NCI-H2196 (cell line): ENCODE measurements at regions not wholly inside any gene's neighbourhood (a gene's known extent, or its start where the extent isn't known, plus 50 kb on each side); places are given as distances from the start of the nearest gene placed in this dataset.

Experiments used
- DNase-seq: peaks from one replicate; lab custom pipeline; 2025; ENCODE audit not compliant: unreplicated experiment; lab: John Stamatoyannopoulos, UW

- DNase-seq: no peak
Observed at GRCh38 chr10:10434312-10434711, 583.4 kb upstream of the CELF2 start.

DNA sequence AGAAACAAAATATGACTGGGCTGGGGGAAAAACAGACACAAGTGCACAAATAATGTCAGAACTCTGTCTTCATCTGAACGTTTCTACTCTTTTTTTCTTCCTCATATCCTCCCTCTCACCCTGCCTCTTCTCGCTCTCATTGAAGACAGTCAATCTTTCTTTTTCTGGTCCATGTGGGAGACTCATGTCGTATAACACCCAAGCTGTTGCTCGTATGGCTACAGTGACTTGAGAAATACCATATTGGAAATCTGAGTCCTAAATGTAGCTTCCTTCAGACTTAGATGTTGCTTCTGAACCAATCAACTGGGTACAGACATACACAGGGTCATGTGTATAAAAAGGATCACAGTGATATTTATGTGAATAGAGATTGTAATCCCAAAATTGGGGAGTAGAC is 579.8 kb upstream of the CELF2 start:
- DNase-seq: no peak

DNA sequence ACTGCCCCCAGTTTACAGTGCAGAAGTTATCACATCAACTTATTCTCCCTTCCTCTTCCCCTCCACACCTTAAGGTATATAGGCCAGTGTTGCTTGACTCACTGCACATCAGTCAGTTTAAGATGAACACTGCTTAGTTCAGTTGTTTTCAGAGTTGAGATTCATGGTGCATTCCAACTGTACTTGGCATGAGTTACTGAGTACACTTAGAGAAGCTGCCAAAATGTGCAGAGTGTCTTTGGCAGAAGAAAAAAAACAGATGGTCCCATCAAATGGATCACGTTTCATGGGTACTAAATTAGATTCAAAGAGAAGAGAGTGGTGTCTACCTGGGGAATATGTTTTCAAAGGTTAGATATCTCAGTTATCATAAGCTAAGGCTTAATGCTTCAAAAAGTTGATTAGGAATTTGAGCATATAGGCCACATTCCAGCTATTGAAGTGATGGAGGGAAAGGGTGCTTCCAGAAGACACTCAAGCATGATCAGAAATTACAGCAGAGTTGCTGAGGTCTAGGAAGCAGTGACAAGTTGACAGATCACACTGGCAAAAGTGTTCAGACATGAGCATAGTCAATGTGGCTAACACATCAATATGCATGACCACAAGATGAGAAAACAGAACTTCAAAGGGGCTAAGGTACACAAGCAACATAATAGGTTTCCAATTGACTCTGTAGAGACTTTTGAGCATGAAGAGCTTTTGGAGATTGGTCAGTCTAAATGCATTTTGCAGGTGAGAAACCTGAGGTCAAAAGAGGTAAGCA is 579.2 kb upstream of the CELF2 start:
- no peak for DNase-seq

GRCh38 chr10:10456856-10457255 is 560.8 kb upstream of the CELF2 start:
- DNase-seq: no peak

DNA sequence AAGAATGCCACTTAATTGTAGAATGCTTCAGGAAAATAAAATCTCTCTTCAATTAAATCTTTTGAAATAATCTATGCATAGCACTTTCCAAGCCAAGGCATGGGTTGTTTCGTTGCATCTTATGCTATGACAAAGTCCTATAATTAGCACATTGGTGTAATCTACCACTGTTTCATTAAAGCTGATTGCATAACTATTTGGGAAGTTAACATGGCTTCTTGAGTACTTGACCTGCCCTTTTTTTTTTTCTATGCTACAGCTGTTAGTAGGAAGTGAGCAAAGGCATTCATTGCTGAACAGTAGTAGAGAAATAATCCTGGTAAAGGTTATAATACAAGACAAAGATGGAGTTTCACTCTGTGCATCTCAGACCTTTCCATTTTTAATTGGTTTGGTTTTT is 557.2 kb upstream of the CELF2 start:
- DNase-seq: no peak

- no peak for DNase-seq
Observed at GRCh38 chr10:10462151-10462941, 555.3 kb upstream of the CELF2 start.

- no peak for DNase-seq
Observed at GRCh38 chr10:10471758-10472157, 545.9 kb upstream of the CELF2 start.

DNA sequence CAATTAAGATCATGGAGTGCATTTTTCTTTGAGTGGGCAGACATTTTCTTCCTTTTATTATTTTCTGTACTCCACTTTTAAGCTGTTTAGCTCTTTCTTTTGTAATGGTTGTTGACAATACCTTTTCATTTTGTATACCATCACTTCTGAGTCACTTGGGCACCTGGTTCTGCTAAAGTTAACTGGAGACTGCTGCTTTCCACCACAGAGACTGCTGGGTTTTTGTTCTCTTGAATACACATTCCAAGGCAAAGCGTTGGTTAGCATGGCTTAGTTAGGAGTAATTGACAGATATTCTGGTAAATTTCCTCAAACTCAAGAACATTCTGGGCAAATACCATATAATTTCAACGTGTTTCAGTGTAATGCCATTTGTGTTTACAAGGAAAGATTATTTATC is 541.9 kb upstream of the CELF2 start:
- DNase-seq: no peak

DNA sequence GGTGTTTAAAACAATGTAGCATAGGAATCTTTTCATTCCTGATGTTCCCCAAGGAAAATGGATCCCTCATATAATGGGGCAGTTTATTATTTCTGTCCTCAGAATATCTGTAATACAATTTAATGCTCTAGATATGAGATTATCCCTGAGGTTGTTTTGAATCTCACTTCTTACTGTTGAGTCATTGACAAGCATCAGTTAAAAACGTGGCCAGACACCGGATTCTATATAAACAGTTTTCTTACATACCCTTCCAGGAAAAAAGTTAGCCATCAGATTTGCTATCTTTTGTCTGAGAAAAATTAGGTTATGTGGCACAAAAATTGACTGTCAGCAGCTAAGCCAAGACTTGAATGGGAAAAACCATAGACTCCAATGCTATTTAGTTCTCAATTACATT is 539.8 kb upstream of the CELF2 start:
- DNase-seq: no peak

- DNase-seq: no peak
Observed at GRCh38 chr10:10479465-10479864, 538.2 kb upstream of the CELF2 start.

DNA sequence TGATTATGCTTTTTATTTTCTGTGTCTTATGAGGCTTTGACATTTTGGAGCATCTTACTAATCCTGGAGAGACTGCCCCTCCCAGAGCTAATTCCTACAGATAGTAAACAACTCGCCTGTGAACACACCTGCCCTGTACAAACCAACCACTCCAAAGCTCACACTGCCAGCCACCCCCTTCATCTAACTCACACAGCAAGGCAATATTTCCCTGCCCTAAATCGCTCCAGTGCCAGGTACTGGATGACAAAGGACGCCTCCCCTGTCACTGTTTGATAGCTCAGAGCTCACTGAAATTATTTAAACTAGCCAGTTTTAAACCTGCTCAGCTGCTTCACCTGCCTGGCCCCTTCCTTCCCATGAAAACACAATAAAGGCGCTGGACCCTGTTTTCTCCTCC is 535.1 kb upstream of the CELF2 start:
- DNase-seq: no peak

DNA sequence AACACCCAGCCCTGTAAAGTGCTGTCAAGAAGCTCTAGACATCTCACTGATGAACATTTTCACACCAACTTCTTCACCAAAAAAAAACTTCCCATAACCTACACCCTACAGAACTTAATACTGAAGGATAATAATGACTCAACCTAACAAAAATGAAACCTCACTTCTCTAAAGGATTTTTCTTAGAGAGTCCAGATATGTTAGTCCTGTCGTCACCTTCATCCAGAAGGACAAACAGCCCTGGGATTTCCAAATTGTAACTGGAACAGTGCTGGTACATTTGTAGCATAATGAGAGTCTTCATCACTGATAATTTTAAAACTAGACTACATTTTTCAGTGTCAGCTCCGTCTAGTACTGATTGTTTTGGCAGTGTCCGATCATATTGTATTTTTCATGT is 528.6 kb upstream of the CELF2 start:
- DNase-seq: no peak

DNA sequence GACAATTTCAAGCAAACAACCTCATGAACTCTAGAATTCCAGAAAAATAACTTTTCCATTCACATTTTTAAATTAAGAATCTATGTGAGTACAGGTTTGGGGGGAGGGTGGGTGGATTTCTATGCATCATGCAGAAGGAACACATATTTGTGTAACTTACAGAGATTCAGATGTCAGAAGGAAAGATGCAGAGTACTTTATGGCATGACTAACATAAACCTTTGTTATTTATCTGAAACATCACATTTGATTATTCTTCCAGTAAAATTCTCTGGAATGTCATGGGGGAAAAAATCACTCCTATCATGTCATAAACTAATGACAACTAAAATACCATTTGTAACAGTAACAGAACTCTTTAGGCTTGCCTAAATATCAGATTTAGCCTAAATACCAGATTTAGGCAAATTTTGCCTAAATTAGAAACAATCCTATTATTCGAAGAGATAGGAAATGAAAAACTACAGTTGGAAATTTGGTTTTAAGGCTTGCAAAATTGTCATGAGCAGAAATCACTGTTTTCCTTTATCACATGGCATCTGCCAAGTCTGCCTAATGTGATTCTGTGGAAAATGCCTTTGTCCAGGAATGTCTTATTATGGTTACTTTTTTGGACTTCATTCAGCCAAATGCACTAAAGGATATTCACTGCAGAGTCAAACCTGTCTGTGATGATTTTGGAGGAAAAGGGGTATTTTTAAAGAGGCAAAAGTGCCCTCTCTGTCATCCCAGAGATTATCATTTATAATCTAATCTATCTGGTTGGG is 527.7 kb upstream of the CELF2 start:
- no peak for DNase-seq

- no peak for DNase-seq
Observed at GRCh38 chr10:10490581-10490980, 527.1 kb upstream of the CELF2 start.

GRCh38 chr10:10492420-10492819 is 525.3 kb upstream of the CELF2 start:
- no peak for DNase-seq

GRCh38 chr10:10493833-10494232 is 523.8 kb upstream of the CELF2 start:
- no peak for DNase-seq

DNA sequence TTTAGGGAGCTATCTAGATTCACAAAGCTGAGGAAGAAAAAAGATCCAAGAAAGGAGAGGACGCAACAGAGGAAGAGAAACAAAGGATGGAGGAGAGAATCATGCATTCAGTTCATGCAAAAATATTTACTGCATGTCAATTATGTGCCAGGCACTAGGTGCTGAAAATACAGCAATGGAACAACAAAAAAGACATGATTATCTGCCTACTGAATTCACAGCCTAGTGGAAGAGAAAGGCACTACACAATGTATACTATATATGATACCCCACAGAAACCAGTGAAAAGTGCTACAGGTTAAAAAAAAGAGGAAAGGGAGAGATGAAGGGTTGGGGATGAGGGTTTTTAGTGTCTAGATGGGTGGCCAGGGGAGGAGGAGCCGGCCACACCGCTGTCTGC is 520.4 kb upstream of the CELF2 start:
- DNase-seq: no peak

- DNase-seq: no peak
Observed at GRCh38 chr10:10498781-10499180, 518.9 kb upstream of the CELF2 start.

GRCh38 chr10:10499839-10500238 is 517.8 kb upstream of the CELF2 start:
- DNase-seq: no peak

- no peak for DNase-seq
Observed at GRCh38 chr10:10500937-10501336, 516.7 kb upstream of the CELF2 start.

DNA sequence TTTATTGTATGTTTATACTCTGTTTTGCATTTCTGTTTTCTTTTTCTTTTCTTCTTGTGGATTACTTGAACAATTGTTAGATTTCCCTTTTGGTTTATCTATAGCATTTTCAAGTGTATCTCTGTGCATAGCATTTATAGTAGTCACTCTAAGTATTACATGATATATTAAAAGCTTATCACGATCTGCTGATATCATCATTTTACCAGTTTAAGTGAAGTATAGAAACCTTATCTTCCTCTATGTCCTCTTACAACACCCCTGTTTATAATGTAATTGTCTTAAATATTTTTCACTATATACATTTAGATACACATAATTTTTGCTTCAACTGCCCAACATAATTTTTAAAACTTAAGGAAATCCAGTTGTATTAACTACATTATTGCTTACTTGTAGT is 513.9 kb upstream of the CELF2 start:
- no peak for DNase-seq

- DNase-seq: no peak
Observed at GRCh38 chr10:10508211-10508610, 509.5 kb upstream of the CELF2 start.
